Pancreas (tissue), 10 donors: ENCODE measurements at regions not wholly inside any gene's neighbourhood (a gene's known extent, or its start where the extent isn't known, plus 50 kb on each side); places are given as distances from the start of the nearest gene placed in this dataset.

ENCODE experiments used
- ATAC-seq, 4 donors: fragments of 200-7000 bp; cut with Tn5 transposase; one replicate each; pipeline versions ENCODE4 v1.8.0 to v1.9.1; 2020; ENCODE audit warnings: mild to moderate bottlenecking in 4 of 4, moderate library complexity in 4 of 4
- DNase-seq, 6 donors: peaks; one replicate each; pipeline ENCODE4 v3.0.0-alpha.2; 2020
- FAIRE-seq: peaks from 2 replicates; lab custom pipeline; 2012; peaks lifted over from hg19 to GRCh38; lab: Jason Lieb, UNC
- H3K27ac ChIP-seq, 4 donors: fragments of 200-600 bp; sonication (generic); 1 replicate in 3 of 4; 2 replicates in 1 of 4; pipeline versions ENCODE4 v1.5.0 to v1.8.0; 2020
- H3K27me3 ChIP-seq, 4 donors: fragments of 200-600 bp; one replicate each; pipeline ENCODE4 v1.8.0; 2021
- H3K36me3 ChIP-seq, 3 donors: fragments of 200-600 bp; sonication (generic) in 1 of 3; one replicate each; pipeline versions ENCODE4 v1.5.0 to v1.8.0; 2020 to 2021
- H3K4me1 ChIP-seq, 3 donors: fragments of 200-600 bp; one replicate each; pipeline ENCODE4 v1.8.0; 2021
- H3K4me3 ChIP-seq, 4 donors: fragments of 200-600 bp; sonication (generic) in 2 of 4; one replicate each; pipeline versions ENCODE4 v1.5.0 to v1.8.0; 2020 to 2021
- H3K9me3 ChIP-seq, 4 donors: fragments of 200-600 bp; one replicate each; pipeline ENCODE4 v1.8.0; 2021
- WGBS, 2 donors: extraction: QIAGEN DNeasy Blood & Tissue Kit; methylation state at CpG; one replicate each; pipeline ENCODE4 v1.1.7; 2013; 5-methylcytosine and 5-hydroxymethylcytosine counted together
- intact Hi-C, 3 donors: fragments of 100-400 bp; cut with DNase I; formaldehyde crosslinking; loops; one replicate each; pipeline versions ENCODE4 v1.11.1 to v1.14.2; 2022
- TF ChIP-seq, protein P1 (sequence below), 4 donors: fragments of 200-600 bp; sonication (generic) in 3 of 4; IDR thresholded peaks; one replicate each; pipeline versions ENCODE4 v1.5.0 to v1.8.0; 2021; ENCODE audit warnings: antibody characterized with exemption in 4 of 4
- donor health status: healthy with polysubstance abuse.
- donor health status: DM: no; HTN: no; CAD: no; lungs with moderate emphysema.
- donor health status: DM: no; HTN: no; CAD: no.
- donor health status: control.
- donor health status: control.
- donor health status: Bipolar disorder and iron deficiency.
- donor health status: DM: yes; HTN: yes; CAD: no.
- donor health status: DM: no; HTN: no; CAD: no.
- donor health status: DM: no; HTN: no; CAD: no.
- donor health status: DM: yes; HTN: yes; CAD: no.

DNA sequence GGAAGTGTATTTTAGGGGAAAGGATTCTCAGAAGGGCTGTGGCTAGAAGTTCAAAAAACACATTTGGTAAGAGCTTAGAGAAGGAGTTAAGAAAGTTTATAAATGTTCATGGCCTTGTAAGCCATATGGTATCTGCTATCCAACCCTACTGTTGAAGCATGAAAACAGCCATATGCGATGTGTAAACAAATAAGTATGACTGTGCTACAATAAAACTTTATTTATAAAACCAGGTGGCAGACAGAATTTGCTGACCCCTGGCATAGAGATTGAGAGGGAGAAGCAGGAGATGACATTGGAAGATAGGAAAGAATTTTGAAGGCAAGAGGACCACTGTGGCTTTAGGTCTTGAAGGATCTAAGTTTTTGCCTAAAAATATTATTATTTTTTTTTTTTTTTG is 583.5 kb downstream of the DOK5 start:
- no peak overlapping the region for H3K27ac ChIP-seq
- H3K4me1 ChIP-seq = no peaks in the 10 kb centered on the region
- DNase-seq (no peak), FAIRE-seq (no peak), ATAC-seq (no peak)
- H3K9me3 ChIP-seq = no peaks in the 10 kb centered on the region
- 71 to 87% methylated on average over 1 of the region's 1 CpG for WGBS, 2 donors
- no peaks in the 10 kb centered on the region for H3K27me3 ChIP-seq
- intact Hi-C loops = no loop called here
- no peaks in the 10 kb centered on the region for H3K36me3 ChIP-seq
- TF ChIP-seq, protein P1, sequence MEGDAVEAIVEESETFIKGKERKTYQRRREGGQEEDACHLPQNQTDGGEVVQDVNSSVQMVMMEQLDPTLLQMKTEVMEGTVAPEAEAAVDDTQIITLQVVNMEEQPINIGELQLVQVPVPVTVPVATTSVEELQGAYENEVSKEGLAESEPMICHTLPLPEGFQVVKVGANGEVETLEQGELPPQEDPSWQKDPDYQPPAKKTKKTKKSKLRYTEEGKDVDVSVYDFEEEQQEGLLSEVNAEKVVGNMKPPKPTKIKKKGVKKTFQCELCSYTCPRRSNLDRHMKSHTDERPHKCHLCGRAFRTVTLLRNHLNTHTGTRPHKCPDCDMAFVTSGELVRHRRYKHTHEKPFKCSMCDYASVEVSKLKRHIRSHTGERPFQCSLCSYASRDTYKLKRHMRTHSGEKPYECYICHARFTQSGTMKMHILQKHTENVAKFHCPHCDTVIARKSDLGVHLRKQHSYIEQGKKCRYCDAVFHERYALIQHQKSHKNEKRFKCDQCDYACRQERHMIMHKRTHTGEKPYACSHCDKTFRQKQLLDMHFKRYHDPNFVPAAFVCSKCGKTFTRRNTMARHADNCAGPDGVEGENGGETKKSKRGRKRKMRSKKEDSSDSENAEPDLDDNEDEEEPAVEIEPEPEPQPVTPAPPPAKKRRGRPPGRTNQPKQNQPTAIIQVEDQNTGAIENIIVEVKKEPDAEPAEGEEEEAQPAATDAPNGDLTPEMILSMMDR (IDR thresholded peaks at IDR 0.05) = no peak
- H3K4me3 ChIP-seq = no peak overlapping the region

DNA sequence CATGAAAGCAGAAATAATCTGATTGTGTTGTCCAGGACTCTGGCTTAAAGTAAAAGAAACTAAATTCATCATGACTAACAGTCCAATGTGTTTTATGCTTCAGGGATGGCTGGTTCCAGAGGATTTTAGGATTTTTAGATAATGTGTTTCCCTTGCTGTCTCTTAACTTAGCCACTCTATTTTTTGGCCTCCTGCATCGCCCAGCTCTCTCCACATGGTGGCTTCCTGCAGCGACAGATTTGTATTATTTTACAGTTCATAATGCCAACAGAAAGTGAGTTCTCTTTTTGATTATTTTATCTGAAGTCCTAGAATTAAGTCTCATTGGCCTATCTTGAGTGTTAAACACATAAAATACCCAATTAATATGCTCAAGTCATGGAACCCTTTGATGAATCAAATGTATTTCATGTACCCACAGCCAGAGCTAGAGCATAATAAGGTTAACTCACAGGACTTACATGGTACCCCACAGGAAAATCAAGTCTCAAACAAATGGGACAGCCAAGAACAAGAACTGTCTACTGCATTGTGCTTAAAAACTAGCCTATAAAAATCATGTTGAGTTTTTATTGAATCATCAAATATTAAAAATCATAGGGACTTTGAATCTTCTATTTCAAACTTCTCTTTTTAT is 582.5 kb downstream of the DOK5 start:
- ATAC-seq = no peak
- no peak for FAIRE-seq
- no peaks in the 10 kb centered on the region for H3K36me3 ChIP-seq

DNA sequence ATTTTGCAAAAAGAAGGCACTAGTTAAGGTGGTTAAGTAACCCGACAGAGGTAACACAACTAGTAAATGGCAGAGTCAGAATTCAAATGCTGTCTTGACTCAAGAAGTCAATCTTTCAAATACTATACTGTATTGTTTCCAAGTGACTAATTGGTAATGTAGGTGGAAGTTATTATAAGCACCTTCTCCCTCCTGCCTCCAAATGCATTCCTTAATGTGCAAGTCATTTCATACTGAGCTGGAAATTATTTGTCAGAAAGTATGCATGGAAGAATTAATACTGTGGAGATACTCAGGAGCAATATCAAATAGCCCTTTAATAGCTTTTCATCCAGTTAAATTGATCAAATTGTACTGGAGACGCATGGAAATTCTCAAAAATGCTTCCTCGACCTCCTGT is 579.1 kb downstream of the DOK5 start:
- FAIRE-seq (no peak), ATAC-seq (no peak)
- 55 to 81% methylated on average over 3 of the region's 3 CpGs for WGBS, 2 donors

More for the DNA sequence above, 582.5 kb downstream of the DOK5 start:
- H3K27me3 ChIP-seq = no peaks in the 10 kb centered on the region
- 46 to 53% methylated on average over 2 of the region's 2 CpGs for WGBS, 2 donors
- intact Hi-C loops = no loop called here
- TF ChIP-seq, protein P1 (IDR thresholded peaks at IDR 0.05) = no peak
- no peak for DNase-seq
- no peak overlapping the region for H3K27ac ChIP-seq
- no peaks in the 10 kb centered on the region for H3K4me1 ChIP-seq
- H3K4me3 ChIP-seq = no peak overlapping the region
- no peaks in the 10 kb centered on the region for H3K9me3 ChIP-seq

DNA sequence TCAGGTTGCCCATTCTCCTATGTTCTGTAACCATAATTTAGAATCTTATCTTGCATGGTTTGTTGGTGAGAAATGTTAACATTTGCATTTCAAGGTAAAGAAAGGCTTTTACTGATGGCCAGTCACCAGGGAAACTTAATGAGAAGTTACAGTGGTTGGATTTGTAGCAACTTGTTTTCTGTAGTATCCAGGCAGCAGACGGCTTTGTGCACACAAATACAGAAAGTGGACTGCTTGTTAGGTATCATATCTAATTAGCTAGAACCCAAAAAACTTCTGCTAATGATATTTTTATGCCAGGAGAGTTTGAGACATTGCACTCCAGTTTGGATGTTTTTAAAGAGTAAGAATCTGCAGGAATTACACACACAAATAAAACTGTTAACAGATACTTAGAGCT is 578.0 kb downstream of the DOK5 start:
- ATAC-seq (no peak), FAIRE-seq (no peak), DNase-seq (no peak)
- H3K4me1 ChIP-seq = no peaks in the 10 kb centered on the region
- no peaks in the 10 kb centered on the region for H3K36me3 ChIP-seq
- peaks cover 0 to 6% (median 0%) of the 10 kb centered on the region in 4 donors for H3K27me3 ChIP-seq
- no peak overlapping the region for H3K27ac ChIP-seq
- intact Hi-C loops = no loop called here
- H3K9me3 ChIP-seq = no peaks in the 10 kb centered on the region
- TF ChIP-seq, protein P1 (IDR thresholded peaks at IDR 0.05) = no peak
- WGBS, 2 donors = 20 to 44% methylated on average over 1 of the region's 1 CpG
- no peak overlapping the region for H3K4me3 ChIP-seq

More for the DNA sequence above, 579.1 kb downstream of the DOK5 start:
- Histone ChIP-seq H3K9me3 (no peaks in the 10 kb centered on the region), H3K27me3 (peaks cover 0 to 4% (median 0%) of the 10 kb centered on the region in 4 donors), H3K4me1 (no peaks in the 10 kb centered on the region), H3K36me3 (no peaks in the 10 kb centered on the region), H3K4me3 (no peak overlapping the region), H3K27ac (no peak overlapping the region)
- DNase-seq = no peak
- intact Hi-C loops = no loop called here
- TF ChIP-seq, protein P1 (IDR thresholded peaks at IDR 0.05) = no peak

DNA sequence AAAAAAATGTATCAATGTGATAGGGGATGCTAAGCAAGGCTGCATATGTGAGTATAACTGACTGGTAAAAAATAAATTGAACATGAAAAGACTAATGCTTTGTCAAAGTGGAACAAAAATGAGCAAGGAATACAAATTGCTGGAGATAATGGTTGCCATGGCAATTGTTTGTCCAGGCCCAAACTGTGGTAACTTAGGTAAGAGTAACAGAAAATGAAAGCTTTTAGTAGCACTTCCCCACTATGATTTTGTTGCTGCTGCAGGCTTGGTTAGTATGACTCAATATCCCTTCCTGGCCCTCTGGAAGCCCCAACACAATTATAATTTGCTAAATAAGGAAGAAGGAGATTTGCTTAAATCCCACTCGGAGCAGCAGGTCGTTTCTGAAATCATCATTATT is 577.1 kb downstream of the DOK5 start:
- Histone ChIP-seq H3K36me3 (no peaks in the 10 kb centered on the region), H3K27me3 (peaks cover 0 to 6% (median 0%) of the 10 kb centered on the region in 4 donors), H3K27ac (no peak overlapping the region), H3K4me3 (no peak overlapping the region), H3K9me3 (no peaks in the 10 kb centered on the region), H3K4me1 (no peaks in the 10 kb centered on the region)
- no peak for FAIRE-seq
- no peak for ATAC-seq
- intact Hi-C loops = no loop called here
- WGBS, 2 donors = 54 to 65% methylated on average over 2 of the region's 2 CpGs
- TF ChIP-seq, protein P1 (IDR thresholded peaks at IDR 0.05) = no peak
- no peak for DNase-seq
